ENCODE measurements at regions not wholly inside any gene's neighbourhood (a gene's known extent, or its start where the extent isn't known, plus 50 kb on each side); places are given as distances from the start of the nearest gene placed in this dataset.

- H3K9me3 Mint-ChIP-seq = peaks cover 6% of the 10 kb centered on the region
- POLR2A ChIA-PET = no interaction called here
- DNase-seq (no peak), ATAC-seq (ENCODE audit: low read depth) (no peak)
- H3K36me3 Mint-ChIP-seq = no peaks in the 10 kb centered on the region
- no peak overlapping the region for H3K4me3 Mint-ChIP-seq
- H3K4me1 Mint-ChIP-seq = no peaks in the 10 kb centered on the region
- H3K27ac Mint-ChIP-seq = no peak overlapping the region
- H3K27me3 Mint-ChIP-seq = no peaks in the 10 kb centered on the region
Measured at GRCh38 chr21:16476056-16476825, 746.5 kb downstream of the USP25 start.

- H3K27me3 Mint-ChIP-seq = no peaks in the 10 kb centered on the region
- POLR2A ChIA-PET = no interaction called here
- no peak for ATAC-seq (ENCODE audit: low read depth)
Measured at GRCh38 chr21:16488042-16488441, 758.3 kb downstream of the USP25 start.

GRCh38 chr21:16492356-16492755 lies 762.6 kb downstream of the USP25 start:
- H3K36me3 Mint-ChIP-seq = no peaks in the 10 kb centered on the region
- no peak for DNase-seq
- H3K4me3 Mint-ChIP-seq = no peak overlapping the region
- H3K27ac Mint-ChIP-seq = no peak overlapping the region
- no peaks in the 10 kb centered on the region for H3K27me3 Mint-ChIP-seq
- POLR2A ChIA-PET = no interaction called here
- peaks cover 1% of the 10 kb centered on the region for H3K9me3 Mint-ChIP-seq
- H3K4me1 Mint-ChIP-seq = no peaks in the 10 kb centered on the region
- ATAC-seq (ENCODE audit: low read depth) = no peak

More at GRCh38 chr21:16488042-16488441, 758.3 kb downstream of the USP25 start:
- DNase-seq = no peak
- H3K4me3 Mint-ChIP-seq = no peak overlapping the region
- no peaks in the 10 kb centered on the region for H3K9me3 Mint-ChIP-seq
- no peak overlapping the region for H3K27ac Mint-ChIP-seq
- H3K4me1 Mint-ChIP-seq = no peaks in the 10 kb centered on the region
- no peaks in the 10 kb centered on the region for H3K36me3 Mint-ChIP-seq

GRCh38 chr21:16492892-16493291 lies 763.1 kb downstream of the USP25 start:
- no peaks in the 10 kb centered on the region for H3K36me3 Mint-ChIP-seq
- ATAC-seq (ENCODE audit: low read depth) (no peak), DNase-seq (no peak)
- POLR2A ChIA-PET = no interaction called here
- H3K4me3 Mint-ChIP-seq = no peak overlapping the region
- H3K9me3 Mint-ChIP-seq = peaks cover 1% of the 10 kb centered on the region
- H3K27me3 Mint-ChIP-seq = no peaks in the 10 kb centered on the region
- H3K4me1 Mint-ChIP-seq = no peaks in the 10 kb centered on the region
- H3K27ac Mint-ChIP-seq = no peak overlapping the region

- Mint-ChIP-seq H3K27ac (no peak overlapping the region), H3K4me3 (no peak overlapping the region), H3K4me1 (no peaks in the 10 kb centered on the region), H3K9me3 (peaks cover 1% of the 10 kb centered on the region), H3K36me3 (no peaks in the 10 kb centered on the region), H3K27me3 (no peaks in the 10 kb centered on the region)
- ATAC-seq (ENCODE audit: low read depth) (no peak), DNase-seq (no peak)
- POLR2A ChIA-PET = no interaction called here
Measured at GRCh38 chr21:16496609-16497008, 766.8 kb downstream of the USP25 start.

- Mint-ChIP-seq H3K36me3 (no peaks in the 10 kb centered on the region), H3K4me1 (no peaks in the 10 kb centered on the region), H3K9me3 (no peaks in the 10 kb centered on the region), H3K27me3 (no peaks in the 10 kb centered on the region), H3K4me3 (no peak overlapping the region), H3K27ac (no peak overlapping the region)
- DNase-seq (no peak), ATAC-seq (ENCODE audit: low read depth) (no peak)
- POLR2A ChIA-PET = no interaction called here
Measured at GRCh38 chr21:16500271-16500670, 770.5 kb downstream of the USP25 start.

GRCh38 chr21:16502273-16502672 lies 772.5 kb downstream of the USP25 start:
- no peak overlapping the region for H3K27ac Mint-ChIP-seq
- ATAC-seq (ENCODE audit: low read depth) = no peak
- POLR2A ChIA-PET = no interaction called here
- no peaks in the 10 kb centered on the region for H3K9me3 Mint-ChIP-seq
- no peaks in the 10 kb centered on the region for H3K27me3 Mint-ChIP-seq
- H3K36me3 Mint-ChIP-seq = no peaks in the 10 kb centered on the region
- no peaks in the 10 kb centered on the region for H3K4me1 Mint-ChIP-seq
- no peak for DNase-seq
- no peak overlapping the region for H3K4me3 Mint-ChIP-seq

GRCh38 chr21:16502897-16503296 lies 773.1 kb downstream of the USP25 start:
- H3K36me3 Mint-ChIP-seq = no peaks in the 10 kb centered on the region
- no peak for ATAC-seq (ENCODE audit: low read depth)

GRCh38 chr21:16504281-16504680 lies 774.5 kb downstream of the USP25 start:
- ATAC-seq (ENCODE audit: low read depth) = no peak
- no peak overlapping the region for H3K27ac Mint-ChIP-seq
- no peaks in the 10 kb centered on the region for H3K4me1 Mint-ChIP-seq

More at GRCh38 chr21:16502897-16503296, 773.1 kb downstream of the USP25 start:
- Mint-ChIP-seq H3K4me1 (no peaks in the 10 kb centered on the region), H3K27me3 (no peaks in the 10 kb centered on the region), H3K4me3 (no peak overlapping the region), H3K9me3 (no peaks in the 10 kb centered on the region), H3K27ac (no peak overlapping the region)
- no peak for DNase-seq
- POLR2A ChIA-PET = no interaction called here

GRCh38 chr21:16504766-16505165 lies 775.0 kb downstream of the USP25 start:
- no peak overlapping the region for H3K27ac Mint-ChIP-seq
- no peaks in the 10 kb centered on the region for H3K36me3 Mint-ChIP-seq
- no peaks in the 10 kb centered on the region for H3K4me1 Mint-ChIP-seq
- ATAC-seq (ENCODE audit: low read depth) (no peak), DNase-seq (no peak)
- no peaks in the 10 kb centered on the region for H3K9me3 Mint-ChIP-seq
- H3K4me3 Mint-ChIP-seq = no peak overlapping the region
- POLR2A ChIA-PET = no interaction called here
- no peaks in the 10 kb centered on the region for H3K27me3 Mint-ChIP-seq

More at GRCh38 chr21:16504281-16504680, 774.5 kb downstream of the USP25 start:
- Mint-ChIP-seq H3K4me3 (no peak overlapping the region), H3K27me3 (no peaks in the 10 kb centered on the region), H3K36me3 (no peaks in the 10 kb centered on the region), H3K9me3 (no peaks in the 10 kb centered on the region)
- DNase-seq = no peak
- POLR2A ChIA-PET = no interaction called here

GRCh38 chr21:16509476-16509875 lies 779.7 kb downstream of the USP25 start:
- Mint-ChIP-seq H3K9me3 (peaks cover 7% of the 10 kb centered on the region), H3K27me3 (no peaks in the 10 kb centered on the region), H3K4me3 (no peak overlapping the region), H3K4me1 (no peaks in the 10 kb centered on the region), H3K27ac (no peak overlapping the region), H3K36me3 (no peaks in the 10 kb centered on the region)
- DNase-seq (no peak), ATAC-seq (ENCODE audit: low read depth) (no peak)
- POLR2A ChIA-PET = no interaction called here

- Mint-ChIP-seq H3K9me3 (peaks cover 7% of the 10 kb centered on the region), H3K4me1 (no peaks in the 10 kb centered on the region), H3K36me3 (no peaks in the 10 kb centered on the region), H3K27ac (no peak overlapping the region), H3K4me3 (no peak overlapping the region), H3K27me3 (no peaks in the 10 kb centered on the region)
- POLR2A ChIA-PET = no interaction called here
- DNase-seq (no peak), ATAC-seq (ENCODE audit: low read depth) (no peak)
Measured at GRCh38 chr21:16514316-16514715, 784.5 kb downstream of the USP25 start.

- H3K4me1 Mint-ChIP-seq = no peaks in the 10 kb centered on the region
- H3K27me3 Mint-ChIP-seq = no peaks in the 10 kb centered on the region
- no peak for ATAC-seq (ENCODE audit: low read depth)
- no peak overlapping the region for H3K4me3 Mint-ChIP-seq
- no peak overlapping the region for H3K27ac Mint-ChIP-seq
- POLR2A ChIA-PET = no interaction called here
- H3K36me3 Mint-ChIP-seq = no peaks in the 10 kb centered on the region
- peaks cover 6% of the 10 kb centered on the region for H3K9me3 Mint-ChIP-seq
- no peak for DNase-seq
Measured at GRCh38 chr21:16517383-16517782, 787.6 kb downstream of the USP25 start.

GRCh38 chr21:16519036-16519435 lies 789.3 kb downstream of the USP25 start:
- DNase-seq (no peak), ATAC-seq (ENCODE audit: low read depth) (no peak)
- Mint-ChIP-seq H3K27ac (no peak overlapping the region), H3K4me3 (no peak overlapping the region), H3K27me3 (no peaks in the 10 kb centered on the region), H3K36me3 (no peaks in the 10 kb centered on the region), H3K4me1 (no peaks in the 10 kb centered on the region), H3K9me3 (peaks cover 6% of the 10 kb centered on the region)
- POLR2A ChIA-PET = no interaction called here

GRCh38 chr21:16519644-16520043 lies 789.9 kb downstream of the USP25 start:
- DNase-seq = no peak
- H3K9me3 Mint-ChIP-seq = peaks cover 2% of the 10 kb centered on the region
- no peak for ATAC-seq (ENCODE audit: low read depth)

More at GRCh38 chr21:16519644-16520043, 789.9 kb downstream of the USP25 start:
- Mint-ChIP-seq H3K27me3 (no peaks in the 10 kb centered on the region), H3K27ac (no peak overlapping the region), H3K4me1 (no peaks in the 10 kb centered on the region), H3K36me3 (no peaks in the 10 kb centered on the region), H3K4me3 (no peak overlapping the region)
- POLR2A ChIA-PET = no interaction called here
